Rectal smooth muscle tissue (tissue), 1 donor: ENCODE measurements at regions not wholly inside any gene's neighbourhood (a gene's known extent, or its start where the extent isn't known, plus 50 kb on each side); places are given as distances from the start of the nearest gene placed in this dataset.

Experiments
- H3K27ac ChIP-seq: one replicate; pipeline ENCODE4 v1.7.0; 2013; ENCODE audit warnings: low read depth, low read length, inconsistent platforms
- H3K27me3 ChIP-seq: one replicate; pipeline ENCODE4 v1.7.0; 2013; ENCODE audit warnings: low read length; ENCODE audit not compliant: control insufficient read depth, insufficient read depth
- H3K36me3 ChIP-seq: one replicate; pipeline ENCODE4 v1.7.0; 2013; ENCODE audit warnings: low read length; ENCODE audit not compliant: control insufficient read depth, insufficient read depth
- H3K4me1 ChIP-seq: one replicate; pipeline ENCODE4 v1.7.0; 2013; ENCODE audit warnings: low read length; ENCODE audit not compliant: control insufficient read depth, insufficient read depth
- H3K4me3 ChIP-seq: one replicate; pipeline ENCODE4 v1.7.0; 2013; ENCODE audit warnings: low read length
- H3K9ac ChIP-seq: one replicate; pipeline ENCODE4 v1.7.0; 2013; ENCODE audit warnings: low read length

DNA sequence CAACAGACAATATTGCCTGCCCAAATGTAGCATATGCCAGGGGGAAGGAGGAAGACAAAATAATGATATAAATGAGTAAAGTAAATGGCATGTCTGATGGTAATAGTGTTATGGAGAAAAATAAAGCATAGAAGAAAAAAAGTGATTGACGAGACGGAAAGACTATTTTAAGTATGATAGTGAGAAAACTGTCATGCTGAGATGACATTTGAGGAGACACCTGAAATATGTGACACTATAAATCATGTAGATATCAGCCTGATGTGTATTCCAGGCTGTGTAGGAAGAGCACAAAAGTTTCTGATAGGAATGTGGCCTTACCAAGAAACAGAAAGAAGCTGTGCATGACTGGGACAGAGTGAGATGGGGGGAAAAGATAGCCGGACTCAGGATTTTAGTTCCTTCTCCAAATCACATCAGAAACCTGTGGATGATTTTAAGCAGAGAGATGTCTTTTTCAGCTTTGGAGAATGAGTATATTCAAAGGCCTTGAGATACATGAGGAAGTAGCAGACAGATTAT is 387.3 kb upstream of the SYT4 start:
- H3K27me3 ChIP-seq: no peaks in the 10 kb centered on the region
- no peak overlapping the region for H3K27ac ChIP-seq
- H3K4me3 ChIP-seq: no peak overlapping the region
- no peak overlapping the region for H3K9ac ChIP-seq
- H3K4me1 ChIP-seq: peaks cover 9% of the 10 kb centered on the region
- no peaks in the 10 kb centered on the region for H3K36me3 ChIP-seq

GRCh38 chr18:43665105-43665788 is 388.0 kb upstream of the SYT4 start:
- Histone ChIP-seq H3K4me1 (peaks cover 9% of the 10 kb centered on the region), H3K9ac (no peak overlapping the region), H3K27ac (no peak overlapping the region), H3K27me3 (no peaks in the 10 kb centered on the region), H3K4me3 (no peak overlapping the region), H3K36me3 (no peaks in the 10 kb centered on the region)

- H3K4me1 ChIP-seq: peaks cover 9% of the 10 kb centered on the region
Measured at GRCh38 chr18:43668866-43669265, 391.6 kb upstream of the SYT4 start.

DNA sequence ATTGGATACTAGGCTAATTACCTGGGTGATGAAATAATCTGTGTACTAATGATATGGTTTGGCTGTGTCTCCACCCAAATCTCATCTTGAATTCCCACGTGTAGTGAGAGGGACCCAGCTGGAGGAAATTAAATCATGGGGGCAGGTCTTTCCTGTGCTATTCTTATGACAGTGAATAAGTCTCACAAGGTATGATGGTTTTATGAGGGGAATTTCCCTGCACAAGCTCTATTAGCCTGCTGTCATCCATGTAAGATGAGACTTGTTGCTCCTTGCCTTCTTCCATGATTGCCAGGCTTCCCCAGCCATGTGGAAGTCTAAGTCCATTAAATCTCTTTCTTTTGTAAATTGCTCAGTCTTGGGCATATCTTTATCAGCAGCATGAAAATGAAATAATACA is 394.1 kb upstream of the SYT4 start:
- Histone ChIP-seq H3K9ac (no peak overlapping the region), H3K27ac (no peak overlapping the region)

More at GRCh38 chr18:43668866-43669265, 391.6 kb upstream of the SYT4 start:
- Histone ChIP-seq H3K4me3 (no peak overlapping the region), H3K9ac (no peak overlapping the region), H3K36me3 (no peaks in the 10 kb centered on the region), H3K27ac (no peak overlapping the region), H3K27me3 (no peaks in the 10 kb centered on the region)

DNA sequence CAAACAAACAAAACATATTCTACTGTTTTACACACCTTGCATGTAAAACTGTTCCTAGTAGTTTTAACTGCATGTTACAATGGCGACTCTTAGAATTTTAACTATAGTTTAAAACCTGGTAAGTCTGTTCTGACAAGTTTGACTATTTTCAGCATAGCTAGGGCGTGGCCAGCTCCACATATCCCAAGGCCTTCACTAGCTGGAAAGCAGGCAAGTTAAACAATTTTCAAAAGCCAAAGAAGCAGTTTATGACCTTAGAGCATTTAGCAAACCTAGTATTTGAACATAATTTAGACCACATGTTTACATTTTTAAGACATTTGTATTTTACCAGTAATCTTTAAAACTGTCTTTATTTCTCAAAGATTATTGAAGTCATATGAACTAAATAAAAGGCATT is 402.8 kb upstream of the SYT4 start:
- Histone ChIP-seq H3K9ac (no peak overlapping the region), H3K4me1 (no peaks in the 10 kb centered on the region), H3K27me3 (no peaks in the 10 kb centered on the region), H3K4me3 (no peak overlapping the region), H3K36me3 (no peaks in the 10 kb centered on the region), H3K27ac (no peak overlapping the region)

More for the DNA sequence above, 394.1 kb upstream of the SYT4 start:
- Histone ChIP-seq H3K27me3 (no peaks in the 10 kb centered on the region), H3K4me3 (no peak overlapping the region), H3K36me3 (no peaks in the 10 kb centered on the region), H3K4me1 (peaks cover 6% of the 10 kb centered on the region)

GRCh38 chr18:43681661-43682060 is 404.4 kb upstream of the SYT4 start:
- Histone ChIP-seq H3K9ac (no peak overlapping the region), H3K27me3 (no peaks in the 10 kb centered on the region)

DNA sequence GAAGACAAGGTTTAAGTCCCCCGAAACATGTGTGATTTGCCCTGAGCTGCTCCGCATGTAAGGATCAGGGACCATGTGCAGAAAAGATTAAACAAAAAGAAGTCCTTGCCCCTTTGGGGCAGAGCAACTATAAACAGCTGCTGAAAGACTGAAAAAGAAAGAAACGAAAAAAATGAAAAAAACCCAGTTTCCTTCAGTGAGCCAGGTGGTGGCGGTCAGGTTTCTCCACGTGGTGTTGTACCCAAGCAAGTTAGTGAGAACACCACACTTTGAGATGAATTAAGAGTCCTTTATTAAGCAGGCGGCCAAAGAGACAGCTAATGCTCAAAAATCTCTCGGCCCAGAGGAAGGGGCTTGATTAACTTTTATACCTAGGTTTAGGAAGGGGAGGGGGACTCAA is 404.9 kb upstream of the SYT4 start:
- H3K9ac ChIP-seq: no peak overlapping the region
- H3K4me1 ChIP-seq: no peaks in the 10 kb centered on the region
- no peak overlapping the region for H3K27ac ChIP-seq
- H3K4me3 ChIP-seq: no peak overlapping the region
- no peaks in the 10 kb centered on the region for H3K27me3 ChIP-seq
- no peaks in the 10 kb centered on the region for H3K36me3 ChIP-seq

More at GRCh38 chr18:43681661-43682060, 404.4 kb upstream of the SYT4 start:
- H3K4me1 ChIP-seq: no peaks in the 10 kb centered on the region
- H3K36me3 ChIP-seq: no peaks in the 10 kb centered on the region
- no peak overlapping the region for H3K27ac ChIP-seq
- H3K4me3 ChIP-seq: no peak overlapping the region

DNA sequence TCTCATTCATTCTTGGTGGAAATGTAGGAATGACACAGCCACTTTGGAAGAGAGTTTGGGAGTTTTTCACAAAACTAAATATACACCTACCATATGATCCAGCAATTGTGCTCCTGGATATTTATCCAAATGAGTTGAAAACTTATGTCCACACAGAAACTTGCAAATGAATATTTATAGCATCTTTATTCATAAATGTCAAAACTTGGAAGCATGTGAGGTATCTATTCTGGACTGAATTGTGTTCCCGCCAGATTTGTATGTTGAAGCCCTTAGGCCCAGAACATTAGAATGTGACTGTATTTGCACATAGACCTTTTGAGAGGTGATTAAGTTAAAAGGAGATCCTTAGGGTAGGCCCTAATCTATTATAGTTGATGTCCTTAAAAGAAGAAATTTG is 409.4 kb upstream of the SYT4 start:
- no peak overlapping the region for H3K27ac ChIP-seq

DNA sequence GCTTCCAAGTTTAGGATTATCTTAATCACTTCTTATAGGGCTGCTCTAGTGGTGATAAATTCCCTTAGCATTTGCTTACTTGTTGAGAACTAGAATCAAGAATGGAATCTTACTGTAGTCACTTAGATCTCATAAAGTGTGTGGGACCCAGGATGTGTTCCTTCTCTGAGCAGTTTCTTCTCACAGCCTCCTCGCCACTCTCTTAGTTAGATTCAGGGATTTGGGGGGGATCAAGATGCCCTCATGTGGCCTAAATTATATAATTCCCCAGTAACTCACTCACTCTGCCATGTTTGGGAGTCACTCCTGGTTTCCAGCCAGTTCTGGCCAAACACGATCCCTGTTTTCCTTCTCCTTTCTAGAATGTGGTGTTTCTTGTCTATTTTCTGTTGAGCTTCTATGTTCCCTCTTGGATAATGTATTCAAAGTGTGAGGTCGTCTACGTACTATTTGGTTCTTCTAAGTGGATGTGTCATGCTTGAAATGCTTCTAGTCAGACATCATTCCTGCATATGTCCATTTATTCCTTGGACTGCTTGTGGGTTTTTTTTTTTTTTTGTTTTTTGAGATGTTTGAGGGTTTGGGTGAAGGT is 414.9 kb upstream of the SYT4 start:
- H3K36me3 ChIP-seq: no peaks in the 10 kb centered on the region
- no peaks in the 10 kb centered on the region for H3K4me1 ChIP-seq
- H3K27ac ChIP-seq: no peak overlapping the region
- H3K27me3 ChIP-seq: no peaks in the 10 kb centered on the region
- no peak overlapping the region for H3K9ac ChIP-seq
- no peak overlapping the region for H3K4me3 ChIP-seq

More for the DNA sequence above, 409.4 kb upstream of the SYT4 start:
- Histone ChIP-seq H3K36me3 (no peaks in the 10 kb centered on the region), H3K9ac (no peak overlapping the region), H3K4me1 (no peaks in the 10 kb centered on the region), H3K4me3 (no peak overlapping the region), H3K27me3 (no peaks in the 10 kb centered on the region)

DNA sequence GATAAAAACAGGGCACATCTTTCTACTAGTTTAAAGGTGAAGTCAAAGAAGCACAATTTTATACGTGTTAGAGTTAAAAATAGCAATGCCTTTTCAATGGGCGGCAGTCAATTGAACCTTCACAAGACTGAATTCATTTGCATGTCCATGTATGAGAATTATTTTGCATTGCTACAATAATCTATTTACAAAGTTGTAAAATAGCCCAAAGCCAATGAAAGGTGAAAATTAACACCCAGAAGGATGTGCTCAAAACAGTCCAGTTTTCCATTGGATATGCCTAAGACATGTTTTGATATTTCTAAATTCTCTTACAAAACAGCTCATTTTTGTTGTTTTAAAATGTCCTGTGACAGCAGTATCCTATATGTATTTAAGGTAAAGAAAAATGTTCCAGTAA is 425.1 kb upstream of the SYT4 start:
- Histone ChIP-seq H3K27me3 (no peaks in the 10 kb centered on the region), H3K4me3 (no peak overlapping the region), H3K4me1 (no peaks in the 10 kb centered on the region), H3K27ac (no peak overlapping the region), H3K9ac (no peak overlapping the region), H3K36me3 (no peaks in the 10 kb centered on the region)

- no peak overlapping the region for H3K9ac ChIP-seq
- no peak overlapping the region for H3K4me3 ChIP-seq
- H3K27me3 ChIP-seq: no peaks in the 10 kb centered on the region
- H3K36me3 ChIP-seq: no peaks in the 10 kb centered on the region
- no peaks in the 10 kb centered on the region for H3K4me1 ChIP-seq
- H3K27ac ChIP-seq: no peak overlapping the region
Measured at GRCh38 chr18:43703050-43703449, 425.8 kb upstream of the SYT4 start.

GRCh38 chr18:43705850-43706249 is 428.6 kb upstream of the SYT4 start:
- no peak overlapping the region for H3K27ac ChIP-seq
- no peaks in the 10 kb centered on the region for H3K4me1 ChIP-seq
- no peak overlapping the region for H3K9ac ChIP-seq
- no peaks in the 10 kb centered on the region for H3K27me3 ChIP-seq
- H3K36me3 ChIP-seq: no peaks in the 10 kb centered on the region
- H3K4me3 ChIP-seq: no peak overlapping the region

DNA sequence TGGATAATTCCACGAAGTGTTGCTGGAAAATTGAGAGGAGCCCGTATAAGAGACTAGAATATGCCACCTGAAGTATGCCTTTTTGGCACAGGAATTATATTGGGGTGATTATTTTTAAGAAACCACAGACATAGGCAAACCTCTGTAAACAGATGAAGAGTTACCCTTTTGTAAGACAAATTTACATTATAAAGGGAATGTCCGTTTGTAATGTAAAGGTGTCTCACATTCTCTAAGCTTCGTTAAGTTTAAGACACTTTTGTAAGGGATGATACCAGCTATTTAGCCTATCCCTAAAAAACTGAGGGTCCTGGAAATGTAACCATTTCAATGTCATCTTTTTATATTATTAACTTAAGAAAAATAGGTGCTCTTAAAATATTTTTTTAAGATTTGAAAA is 432.8 kb upstream of the SYT4 start:
- Histone ChIP-seq H3K36me3 (no peaks in the 10 kb centered on the region), H3K9ac (no peak overlapping the region), H3K4me3 (no peak overlapping the region), H3K4me1 (no peaks in the 10 kb centered on the region), H3K27ac (no peak overlapping the region), H3K27me3 (no peaks in the 10 kb centered on the region)
